B cell (primary cell): ENCODE measurements at regions not wholly inside any gene's neighbourhood (a gene's known extent, or its start where the extent isn't known, plus 50 kb on each side); places are given as distances from the start of the nearest gene placed in this dataset.
"Not testable (repeated sequence)": the region's sequence is repeated elsewhere in the genome, so short reads cannot be mapped to it uniquely, and the experiment has no call there.

Experiments used
- ATAC-seq: fragments of 200-7000 bp; cut with Tn5 transposase; one replicate; pipeline ENCODE4 v1.10.0; 2021; ENCODE audit warnings: low read depth, mild to moderate bottlenecking, moderate number of reproducible peaks, moderate library complexity
- CTCF ChIA-PET: fragments of 350-600 bp; sonication (Branson Sonifier 250); formaldehyde crosslinking; loops from one replicate; lab custom pipeline; 2021; ENCODE audit warnings: antibody characterized with exemption, inconsistent platforms; lab: Charles Lee
- POLR2A ChIA-PET: fragments of 350-600 bp; sonication (Branson Sonifier 250); formaldehyde crosslinking; loops from one replicate; lab custom pipeline; 2021; ENCODE audit warnings: antibody characterized with exemption; lab: Charles Lee
- DNase-seq: peaks from one replicate; pipeline ENCODE4 v3.0.0; 2013
- H2AFZ ChIP-seq: 2 replicates; pipeline ENCODE4 v1.6.1; 2012; ENCODE audit warnings: mild to moderate bottlenecking, low read depth, low read length; ENCODE audit not compliant: insufficient read depth, poor library complexity, severe bottlenecking
- H3K27ac ChIP-seq, 2 donors: 1 replicate in 1 of 2; 2 replicates in 1 of 2; pipeline ENCODE4 v1.5.1; 2012 to 2013; ENCODE audit warnings: low read length in 2 of 2, mild to moderate bottlenecking in 2 of 2, moderate library complexity in 1 of 2
- H3K27me3 ChIP-seq, 4 experiments: fragments of 200-600 bp in 1 of 4; sonication (generic) in 1 of 4; replicated peaks in 1 of 4; 1 replicate in 2 of 4; 2 replicates in 2 of 4; pipeline versions ENCODE4 v1.6.1 to v1.7.0; 2013 to 2016; ENCODE audit warnings: low read length in 3 of 4, mild to moderate bottlenecking in 2 of 4, mixed read lengths in 1 of 4, moderate library complexity in 1 of 4; ENCODE audit not compliant: insufficient read depth in 4 of 4, control insufficient read depth in 3 of 4; ENCODE audit errors: control extremely low read depth in 1 of 4
- H3K36me3 ChIP-seq, 2 experiments: replicated peaks in 1 of 2; 1 replicate in 1 of 2; 2 replicates in 1 of 2; pipeline versions ENCODE4 v1.6.1 to v1.7.1; 2013; ENCODE audit warnings: low read length in 1 of 2; ENCODE audit not compliant: insufficient read depth in 2 of 2, control insufficient read depth in 1 of 2; ENCODE audit errors: control extremely low read depth in 1 of 2, extremely low read depth in 1 of 2
- H3K4me1 ChIP-seq, 2 donors: fragments of 200-600 bp in 1 of 2; sonication (generic) in 1 of 2; 1 replicate in 1 of 2; 2 replicates in 1 of 2; pipeline versions ENCODE4 v1.5.1 to v1.6.1; 2013 to 2017; ENCODE audit warnings: low read length in 2 of 2; ENCODE audit not compliant: control insufficient read depth in 2 of 2, insufficient read depth in 2 of 2
- H3K4me2 ChIP-seq: replicated peaks from 2 replicates; pipeline ENCODE3; 2012; ENCODE audit warnings: mild to moderate bottlenecking, low read depth, low read length; ENCODE audit not compliant: poor library complexity, severe bottlenecking
- H3K4me3 ChIP-seq, 5 experiments: fragments of 200-600 bp in 1 of 5; sonication (generic) in 1 of 5; 1 replicate in 3 of 5; 2 replicates in 2 of 5; pipeline versions ENCODE4 v1.5.1 to v1.7.0; 2011 to 2016; ENCODE audit warnings: low read length in 4 of 5, mild to moderate bottlenecking in 4 of 5, low read depth in 2 of 5, control low read depth in 1 of 5, moderate library complexity in 1 of 5; ENCODE audit not compliant: insufficient read depth in 1 of 5; ENCODE audit errors: control extremely low read depth in 1 of 5, extremely low read depth in 1 of 5
- H3K79me2 ChIP-seq: fragments of 200-600 bp; sonication (generic); one replicate; pipeline ENCODE4 v1.6.0; 2016; ENCODE audit warnings: low read length; ENCODE audit not compliant: control insufficient read depth, insufficient read depth
- H3K9ac ChIP-seq: fragments of 200-600 bp; sonication (generic); 2 replicates; pipeline ENCODE4 v1.6.1; 2017; ENCODE audit warnings: mild to moderate bottlenecking, low read length, moderate library complexity
- H3K9me3 ChIP-seq, 3 donors: one replicate each; pipeline versions ENCODE4 v1.6.1 to v1.7.1; 2013; ENCODE audit warnings: low read length in 2 of 3; ENCODE audit not compliant: control insufficient read depth in 2 of 3, insufficient read depth in 1 of 3; ENCODE audit errors: control extremely low read depth in 1 of 3
- H4K20me1 ChIP-seq: 2 replicates; pipeline ENCODE4 v1.6.0; 2012; ENCODE audit warnings: mild to moderate bottlenecking, low read length; ENCODE audit not compliant: insufficient read depth, control insufficient read depth, poor library complexity, severe bottlenecking
- H3K27ac Mint-ChIP-seq: one replicate; pipeline ENCODE4 v1.8.0; 2021; ENCODE audit warnings: mixed read lengths
- H3K27me3 Mint-ChIP-seq: one replicate; pipeline ENCODE4 v1.8.0; 2021; ENCODE audit warnings: mixed read lengths
- H3K4me1 Mint-ChIP-seq: one replicate; pipeline ENCODE4 v1.8.0; 2021; ENCODE audit warnings: mixed read lengths
- H3K4me3 Mint-ChIP-seq: one replicate; pipeline ENCODE4 v1.8.0; 2021; ENCODE audit warnings: mixed read lengths
- H3K9me3 Mint-ChIP-seq: one replicate; pipeline ENCODE4 v1.8.0; 2022; ENCODE audit warnings: mixed read lengths; ENCODE audit not compliant: insufficient read depth
- EZH2 ChIP-seq: IDR thresholded peaks from 2 replicates; pipeline ENCODE4 v1.6.1; 2012; ENCODE audit warnings: borderline replicate concordance, low read depth, mild to moderate bottlenecking, moderate library complexity, low read length; ENCODE audit not compliant: insufficient read depth, poor library complexity, severe bottlenecking
- WGBS: methylation state at CpG from one replicate; pipeline ENCODE4 v1.1.5; 2013; ENCODE audit warnings: missing lambda C conversion rate; ENCODE audit not compliant: insufficient coverage; 5-methylcytosine and 5-hydroxymethylcytosine counted together
- intact Hi-C: fragments of 100-400 bp; cut with micrococcal nuclease; formaldehyde crosslinking; loops from one replicate; pipeline ENCODE4 v1.10.0; 2022
- TF ChIP-seq, protein P1 (sequence below): fragments of 200-600 bp; IDR thresholded peaks from one replicate; pipeline ENCODE4 v1.8.0; 2022; ENCODE audit warnings: antibody characterized with exemption, mild to moderate bottlenecking

DNA sequence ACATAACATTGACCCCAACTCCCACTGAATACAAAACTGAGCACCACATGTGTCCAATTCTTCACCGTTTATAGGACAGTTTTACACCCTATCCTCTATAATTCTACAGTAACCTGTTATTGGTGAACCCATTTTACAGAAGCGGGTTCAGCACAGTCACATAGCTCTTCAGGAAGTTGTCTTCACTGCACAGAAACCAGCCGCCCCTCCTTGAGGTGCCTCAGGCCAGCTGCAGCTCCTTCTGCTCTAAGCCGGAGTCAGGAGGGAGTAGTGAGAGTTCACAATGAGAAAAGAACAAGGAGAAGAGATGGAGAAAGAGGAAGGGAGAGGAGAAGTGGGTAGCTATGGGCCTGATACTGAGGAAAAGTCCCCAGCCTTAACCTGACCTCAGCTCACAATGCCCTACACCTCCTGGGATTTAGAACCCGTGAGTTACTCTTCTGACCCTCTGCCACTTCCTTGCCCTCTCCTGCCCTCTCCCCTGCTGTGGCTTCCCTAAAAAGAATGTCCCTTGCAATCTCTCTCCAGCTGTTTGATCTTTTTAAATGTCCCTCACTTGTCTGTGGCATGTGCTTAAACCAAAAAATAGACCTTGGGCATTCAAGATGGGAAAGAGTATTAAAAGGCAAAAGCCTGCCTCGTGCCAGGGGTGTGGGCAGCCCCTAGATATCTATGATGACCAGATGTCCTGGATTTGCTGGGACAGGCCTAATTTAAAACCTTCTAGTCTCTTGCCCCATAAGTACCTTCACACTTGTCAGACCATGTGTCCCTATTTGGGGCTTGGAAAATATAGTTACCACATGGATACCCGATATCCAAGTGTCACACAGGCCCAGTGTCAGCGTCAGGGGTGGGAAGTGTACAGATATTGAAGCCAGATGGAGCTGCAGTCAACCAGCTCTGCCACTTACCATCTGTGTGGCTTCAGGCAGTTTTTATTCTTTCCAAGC, 71.3 kb upstream of the HES1 start:
- DNase-seq: peak; percentile 29
- H3K27ac Mint-ChIP-seq: no peak overlapping the region
- intact Hi-C loops: no loop called here
- H3K27me3 Mint-ChIP-seq: no peaks in the 10 kb centered on the region
- Histone ChIP-seq H3K9me3 (peaks cover 0 to 6% (median 5%) of the 10 kb centered on the region in 3 donors), H3K36me3 (no peaks in the 10 kb centered on the region), H4K20me1 (no peaks in the 10 kb centered on the region), H3K4me2 (no peak overlapping the region), H3K4me3 (no peak overlapping the region), H3K4me1 (peaks cover 10% of the 10 kb centered on the region in 2 donors), H3K79me2 (no peaks in the 10 kb centered on the region), H3K27ac (no peak overlapping the region), H3K27me3 (no peaks in the 10 kb centered on the region), H2AFZ (no peak overlapping the region), H3K9ac (no peak overlapping the region)
- POLR2A ChIA-PET: no interaction called here
- TF ChIP-seq EZH2: no peak
- TF ChIP-seq, protein P1, sequence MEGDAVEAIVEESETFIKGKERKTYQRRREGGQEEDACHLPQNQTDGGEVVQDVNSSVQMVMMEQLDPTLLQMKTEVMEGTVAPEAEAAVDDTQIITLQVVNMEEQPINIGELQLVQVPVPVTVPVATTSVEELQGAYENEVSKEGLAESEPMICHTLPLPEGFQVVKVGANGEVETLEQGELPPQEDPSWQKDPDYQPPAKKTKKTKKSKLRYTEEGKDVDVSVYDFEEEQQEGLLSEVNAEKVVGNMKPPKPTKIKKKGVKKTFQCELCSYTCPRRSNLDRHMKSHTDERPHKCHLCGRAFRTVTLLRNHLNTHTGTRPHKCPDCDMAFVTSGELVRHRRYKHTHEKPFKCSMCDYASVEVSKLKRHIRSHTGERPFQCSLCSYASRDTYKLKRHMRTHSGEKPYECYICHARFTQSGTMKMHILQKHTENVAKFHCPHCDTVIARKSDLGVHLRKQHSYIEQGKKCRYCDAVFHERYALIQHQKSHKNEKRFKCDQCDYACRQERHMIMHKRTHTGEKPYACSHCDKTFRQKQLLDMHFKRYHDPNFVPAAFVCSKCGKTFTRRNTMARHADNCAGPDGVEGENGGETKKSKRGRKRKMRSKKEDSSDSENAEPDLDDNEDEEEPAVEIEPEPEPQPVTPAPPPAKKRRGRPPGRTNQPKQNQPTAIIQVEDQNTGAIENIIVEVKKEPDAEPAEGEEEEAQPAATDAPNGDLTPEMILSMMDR: no peak
- H3K4me3 Mint-ChIP-seq: no peak overlapping the region
- peak; percentile 47 for ATAC-seq
- H3K4me1 Mint-ChIP-seq: peaks cover 15% of the 10 kb centered on the region
- CTCF ChIA-PET: interaction anchor here (1.8 kb wide), 1 partner anchor 73 kb away, joined by 5 read pairs; no protein-coding TSS in a partner anchor
- WGBS: 72% methylated on average over 6 of the region's 8 CpGs
- H3K9me3 Mint-ChIP-seq: peaks cover 2% of the 10 kb centered on the region

DNA sequence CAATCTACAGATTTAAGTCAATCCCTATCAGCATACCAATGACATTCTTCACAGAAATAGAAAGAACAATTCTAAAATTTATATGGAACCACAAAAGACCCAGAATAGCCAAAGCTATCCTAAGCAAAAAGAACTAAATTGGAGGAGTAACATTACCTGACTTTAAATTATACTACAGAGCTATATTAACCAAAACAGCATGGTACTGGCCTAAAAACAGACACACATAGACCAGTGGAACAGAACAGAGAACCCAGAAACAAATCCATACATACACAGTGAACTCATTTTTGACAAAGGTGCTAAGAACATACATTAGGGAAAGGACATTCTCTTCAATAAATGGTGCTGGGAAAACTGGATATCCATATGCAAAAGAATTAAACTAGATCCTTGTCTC, 68.6 kb upstream of the HES1 start:
- H3K27me3 ChIP-seq, H3K27me3 Mint-ChIP-seq, POLR2A ChIA-PET, H4K20me1 ChIP-seq, H3K36me3 ChIP-seq, H3K4me2 ChIP-seq, H3K4me3 Mint-ChIP-seq, intact Hi-C loops, H3K9me3 ChIP-seq, H2AFZ ChIP-seq, H3K4me3 ChIP-seq, H3K9ac ChIP-seq, H3K27ac Mint-ChIP-seq, H3K9me3 Mint-ChIP-seq, H3K79me2 ChIP-seq, DNase-seq, ATAC-seq, H3K27ac ChIP-seq: not testable (repeated sequence)
- H3K4me1 ChIP-seq: peaks cover 25 to 31% of the 10 kb centered on the region in 2 donors
- CTCF ChIA-PET: interaction anchor here (0.7 to 1.3 kb wide), 3 partner anchors 70 to 402 kb away, joined by 3 to 4 read pairs (median 4); no protein-coding TSS in a partner anchor
- peaks cover 35% of the 10 kb centered on the region for H3K4me1 Mint-ChIP-seq
